ENCODE measurements at regions not wholly inside any gene's neighbourhood (a gene's known extent, or its start where the extent isn't known, plus 50 kb on each side); places are given as distances from the start of the nearest gene placed in this dataset.

DNA sequence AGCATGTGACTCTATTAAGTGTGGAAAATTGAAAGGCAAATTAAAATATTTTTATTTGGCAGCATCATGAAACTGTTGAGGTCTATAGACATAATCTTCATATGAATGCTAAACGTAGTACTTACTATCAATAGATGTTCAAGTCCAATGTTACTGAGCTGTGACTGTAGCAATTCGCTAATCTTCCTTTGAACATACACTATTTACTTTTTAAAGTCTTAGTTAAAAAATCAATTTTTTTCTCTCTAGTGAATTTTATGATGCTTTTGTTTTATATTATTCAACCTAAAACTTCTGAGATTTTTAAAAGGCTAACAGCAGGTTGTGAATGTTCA is 85.2 kb upstream of the ELOVL5 start:
- no peak overlapping the region for H3K4me3 ChIP-seq (replicated peaks; ENCODE audit: insufficient read depth, low read length)
- H3K27me3 ChIP-seq (ENCODE audit: insufficient read depth, poor library complexity, severe bottlenecking): no peaks in the 10 kb centered on the region
- TF ChIP-seq POLR2AphosphoS5 (IDR thresholded peaks at IDR 0.05; ENCODE audit: low read depth): no peak
- TF ChIP-seq, protein P1, sequence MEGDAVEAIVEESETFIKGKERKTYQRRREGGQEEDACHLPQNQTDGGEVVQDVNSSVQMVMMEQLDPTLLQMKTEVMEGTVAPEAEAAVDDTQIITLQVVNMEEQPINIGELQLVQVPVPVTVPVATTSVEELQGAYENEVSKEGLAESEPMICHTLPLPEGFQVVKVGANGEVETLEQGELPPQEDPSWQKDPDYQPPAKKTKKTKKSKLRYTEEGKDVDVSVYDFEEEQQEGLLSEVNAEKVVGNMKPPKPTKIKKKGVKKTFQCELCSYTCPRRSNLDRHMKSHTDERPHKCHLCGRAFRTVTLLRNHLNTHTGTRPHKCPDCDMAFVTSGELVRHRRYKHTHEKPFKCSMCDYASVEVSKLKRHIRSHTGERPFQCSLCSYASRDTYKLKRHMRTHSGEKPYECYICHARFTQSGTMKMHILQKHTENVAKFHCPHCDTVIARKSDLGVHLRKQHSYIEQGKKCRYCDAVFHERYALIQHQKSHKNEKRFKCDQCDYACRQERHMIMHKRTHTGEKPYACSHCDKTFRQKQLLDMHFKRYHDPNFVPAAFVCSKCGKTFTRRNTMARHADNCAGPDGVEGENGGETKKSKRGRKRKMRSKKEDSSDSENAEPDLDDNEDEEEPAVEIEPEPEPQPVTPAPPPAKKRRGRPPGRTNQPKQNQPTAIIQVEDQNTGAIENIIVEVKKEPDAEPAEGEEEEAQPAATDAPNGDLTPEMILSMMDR (IDR thresholded peaks at IDR 0.05; ENCODE audit: insufficient read depth, low read length): no peak
- TF ChIP-seq, protein P2, sequence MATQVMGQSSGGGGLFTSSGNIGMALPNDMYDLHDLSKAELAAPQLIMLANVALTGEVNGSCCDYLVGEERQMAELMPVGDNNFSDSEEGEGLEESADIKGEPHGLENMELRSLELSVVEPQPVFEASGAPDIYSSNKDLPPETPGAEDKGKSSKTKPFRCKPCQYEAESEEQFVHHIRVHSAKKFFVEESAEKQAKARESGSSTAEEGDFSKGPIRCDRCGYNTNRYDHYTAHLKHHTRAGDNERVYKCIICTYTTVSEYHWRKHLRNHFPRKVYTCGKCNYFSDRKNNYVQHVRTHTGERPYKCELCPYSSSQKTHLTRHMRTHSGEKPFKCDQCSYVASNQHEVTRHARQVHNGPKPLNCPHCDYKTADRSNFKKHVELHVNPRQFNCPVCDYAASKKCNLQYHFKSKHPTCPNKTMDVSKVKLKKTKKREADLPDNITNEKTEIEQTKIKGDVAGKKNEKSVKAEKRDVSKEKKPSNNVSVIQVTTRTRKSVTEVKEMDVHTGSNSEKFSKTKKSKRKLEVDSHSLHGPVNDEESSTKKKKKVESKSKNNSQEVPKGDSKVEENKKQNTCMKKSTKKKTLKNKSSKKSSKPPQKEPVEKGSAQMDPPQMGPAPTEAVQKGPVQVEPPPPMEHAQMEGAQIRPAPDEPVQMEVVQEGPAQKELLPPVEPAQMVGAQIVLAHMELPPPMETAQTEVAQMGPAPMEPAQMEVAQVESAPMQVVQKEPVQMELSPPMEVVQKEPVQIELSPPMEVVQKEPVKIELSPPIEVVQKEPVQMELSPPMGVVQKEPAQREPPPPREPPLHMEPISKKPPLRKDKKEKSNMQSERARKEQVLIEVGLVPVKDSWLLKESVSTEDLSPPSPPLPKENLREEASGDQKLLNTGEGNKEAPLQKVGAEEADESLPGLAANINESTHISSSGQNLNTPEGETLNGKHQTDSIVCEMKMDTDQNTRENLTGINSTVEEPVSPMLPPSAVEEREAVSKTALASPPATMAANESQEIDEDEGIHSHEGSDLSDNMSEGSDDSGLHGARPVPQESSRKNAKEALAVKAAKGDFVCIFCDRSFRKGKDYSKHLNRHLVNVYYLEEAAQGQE (IDR thresholded peaks at IDR 0.05; ENCODE audit: insufficient replicate concordance, low read depth): no peak
- TF ChIP-seq GABPA (IDR thresholded peaks at IDR 0.05; ENCODE audit: low read depth): no peak
- TF ChIP-seq SPI1 (IDR thresholded peaks at IDR 0.05; ENCODE audit: borderline replicate concordance, low read depth): no peak
- no peak for DNase-seq (ENCODE audit: low read depth in 1 of 2, low spot score in 1 of 2)
- H3K27ac ChIP-seq (replicated peaks): no peak overlapping the region

DNA sequence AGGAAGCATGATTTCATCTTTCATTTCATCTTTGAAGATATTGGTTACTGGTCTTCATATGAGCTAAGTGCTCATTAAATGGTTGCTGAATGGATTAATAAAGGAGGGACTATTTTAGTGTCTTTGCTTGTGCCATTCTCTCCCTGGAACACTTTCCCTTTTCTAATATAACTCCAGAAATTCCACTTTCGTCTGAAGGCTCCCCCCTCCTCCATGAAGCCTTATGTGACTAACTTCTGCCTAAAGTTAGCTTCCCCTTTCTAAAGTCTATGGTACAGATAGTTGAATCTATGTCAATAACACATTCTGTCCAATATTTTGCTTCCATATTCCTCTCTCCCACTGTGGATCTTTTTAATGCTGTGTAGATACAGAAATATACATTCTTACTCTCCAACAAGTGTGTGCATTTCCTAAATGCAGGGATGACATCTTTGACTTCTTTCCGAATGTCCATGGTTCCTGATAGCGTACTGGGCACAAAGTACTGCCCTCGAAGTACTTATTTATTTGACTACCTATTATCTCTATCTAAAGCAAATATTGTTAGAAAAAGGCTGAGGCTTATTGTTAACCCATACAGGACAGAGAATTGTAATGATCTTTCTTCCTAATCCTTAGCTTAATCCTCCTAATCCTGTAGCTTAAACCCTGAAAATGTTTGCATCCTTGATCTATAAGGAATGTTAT is 84.7 kb upstream of the ELOVL5 start:
- TF ChIP-seq SPI1 (IDR thresholded peaks at IDR 0.05; ENCODE audit: borderline replicate concordance, low read depth): no peak
- no peak overlapping the region for H3K27ac ChIP-seq (replicated peaks)
- no peak for DNase-seq (ENCODE audit: low read depth in 1 of 2, low spot score in 1 of 2)
- H3K4me3 ChIP-seq (replicated peaks; ENCODE audit: insufficient read depth, low read length): no peak overlapping the region
- no peaks in the 10 kb centered on the region for H3K27me3 ChIP-seq (ENCODE audit: insufficient read depth, poor library complexity, severe bottlenecking)

DNA sequence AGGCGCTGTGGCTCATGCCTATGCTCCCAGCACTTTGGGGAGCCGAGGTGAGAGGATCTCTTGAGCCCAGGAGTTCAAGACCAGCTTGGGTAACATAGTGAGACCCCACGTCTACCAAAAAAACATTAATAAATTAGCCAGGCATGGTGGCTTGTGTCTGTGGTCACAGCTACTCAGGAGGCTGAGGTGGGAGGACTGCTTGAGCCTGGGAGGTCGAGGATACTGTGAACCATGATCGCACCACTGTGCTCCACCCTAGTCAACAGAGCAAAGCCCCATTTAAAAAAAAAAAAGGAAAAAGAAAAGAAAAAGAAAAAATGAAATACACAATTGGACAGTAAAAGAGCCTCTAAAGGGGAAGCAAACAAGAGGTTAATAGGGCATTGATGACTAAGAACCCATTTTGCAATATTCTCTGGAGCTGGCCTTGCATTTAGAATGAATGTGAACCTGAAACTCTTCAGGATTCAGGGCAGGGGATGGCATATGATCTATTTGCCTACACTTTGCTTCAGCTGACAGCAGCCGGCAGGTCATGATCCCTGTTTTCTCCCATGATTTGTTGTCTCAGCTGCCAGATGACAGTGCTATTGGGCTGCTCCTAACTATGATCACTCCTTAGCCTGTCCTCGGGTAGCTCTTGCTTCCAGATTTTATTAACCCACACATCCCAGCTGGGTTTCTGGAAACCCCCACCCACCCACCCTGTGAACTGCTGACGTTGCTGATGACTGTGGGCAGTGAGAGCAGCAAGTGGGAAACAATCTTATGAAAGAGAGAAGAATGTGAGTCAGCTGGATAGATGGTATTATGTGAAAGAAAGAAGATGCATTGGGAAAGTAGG is 83.8 kb upstream of the ELOVL5 start:
- TF ChIP-seq SPI1 (IDR thresholded peaks at IDR 0.05; ENCODE audit: borderline replicate concordance, low read depth) (no peak), GABPA (IDR thresholded peaks at IDR 0.05; ENCODE audit: low read depth) (no peak), POLR2AphosphoS5 (IDR thresholded peaks at IDR 0.05; ENCODE audit: low read depth) (no peak)
- TF ChIP-seq, protein P1 (IDR thresholded peaks at IDR 0.05; ENCODE audit: insufficient read depth, low read length): no peak
- TF ChIP-seq, protein P2 (IDR thresholded peaks at IDR 0.05; ENCODE audit: insufficient replicate concordance, low read depth): no peak
- no peak overlapping the region for H3K4me3 ChIP-seq (replicated peaks; ENCODE audit: insufficient read depth, low read length)
- H3K27me3 ChIP-seq (ENCODE audit: insufficient read depth, poor library complexity, severe bottlenecking): no peaks in the 10 kb centered on the region
- no peak overlapping the region for H3K27ac ChIP-seq (replicated peaks)
- DNase-seq (ENCODE audit: low read depth in 1 of 2, low spot score in 1 of 2): peak in 1 of 2 experiments; percentile 21

DNA sequence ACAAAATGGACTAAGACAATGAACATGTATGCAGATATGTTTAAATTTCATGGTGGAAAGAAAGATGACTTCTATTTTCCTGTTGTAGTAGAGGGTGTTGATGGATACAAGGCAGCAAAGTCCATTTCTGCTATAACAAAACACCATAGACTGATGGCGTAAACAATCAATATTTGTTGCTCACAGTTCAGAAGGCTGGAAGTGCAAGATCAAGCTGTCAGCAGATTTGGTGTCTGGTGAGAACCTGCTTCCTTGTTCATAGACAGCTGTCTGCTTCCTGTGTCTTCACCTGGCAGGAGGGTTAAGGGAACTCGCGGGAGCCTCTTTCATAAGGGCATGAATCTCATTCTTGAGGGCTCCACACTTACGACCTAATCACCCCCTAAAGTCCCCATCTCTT is 83.0 kb upstream of the ELOVL5 start:
- peak in 1 of 2 experiments; percentile 55 for DNase-seq (ENCODE audit: low read depth in 1 of 2, low spot score in 1 of 2)
- no peaks in the 10 kb centered on the region for H3K27me3 ChIP-seq (ENCODE audit: insufficient read depth, poor library complexity, severe bottlenecking)
- H3K4me3 ChIP-seq (replicated peaks; ENCODE audit: insufficient read depth, low read length): no peak overlapping the region
- TF ChIP-seq SPI1 (IDR thresholded peaks at IDR 0.05; ENCODE audit: borderline replicate concordance, low read depth): no peak
- no peak for TF ChIP-seq POLR2AphosphoS5 (IDR thresholded peaks at IDR 0.05; ENCODE audit: low read depth)
- H3K27ac ChIP-seq (replicated peaks): no peak overlapping the region
